Adrenal gland (tissue), 9 donors: ENCODE measurements at regions not wholly inside any gene's neighbourhood (a gene's known extent, or its start where the extent isn't known, plus 50 kb on each side); places are given as distances from the start of the nearest gene placed in this dataset.
"Not testable (repeated sequence)": the region's sequence is repeated elsewhere in the genome, so short reads cannot be mapped to it uniquely, and the experiment has no call there.

Source experiments
- DNase-seq, 7 donors: peaks; one replicate each; pipeline ENCODE4 v3.0.0-alpha.2; 2019 to 2020
- H3K27ac ChIP-seq, 5 donors: fragments of 200-600 bp; sonication (generic) in 4 of 5; 1 replicate in 3 of 5; 2 replicates in 2 of 5; pipeline versions ENCODE4 v1.5.1 to v1.8.0; 2016 to 2020; ENCODE audit warnings: mild to moderate bottlenecking in 1 of 5
- H3K27me3 ChIP-seq: fragments of 200-600 bp; 2 replicates; pipeline ENCODE4 v1.8.0; 2021
- H3K36me3 ChIP-seq, 2 donors: fragments of 200-600 bp; replicated peaks in 1 of 2; 1 replicate in 1 of 2; 2 replicates in 1 of 2; pipeline versions ENCODE4 v1.5.1 to v1.8.0; 2018 to 2022
- H3K4me1 ChIP-seq, 2 donors: fragments of 200-600 bp; replicated peaks in 1 of 2; 1 replicate in 1 of 2; 2 replicates in 1 of 2; pipeline versions ENCODE4 v1.5.1 to v1.8.0; 2018 to 2021
- H3K4me3 ChIP-seq, 4 donors: fragments of 200-600 bp; sonication (generic) in 3 of 4; one replicate each; pipeline ENCODE4 v1.5.1; 2016 to 2018
- H3K9me3 ChIP-seq, 3 donors: fragments of 200-600 bp; sonication (generic) in 1 of 3; replicated peaks in 1 of 3; 1 replicate in 2 of 3; 2 replicates in 1 of 3; pipeline versions ENCODE4 v1.5.1 to v1.8.0; 2016 to 2021
- CTCF ChIP-seq, 6 experiments: fragments of 450-650 bp in 4 of 6; fragments of 200-600 bp in 2 of 6; sonication (generic) in 1 of 6; IDR thresholded peaks; 1 replicate in 5 of 6; 2 replicates in 1 of 6; pipeline versions ENCODE4 v1.5.1 to v1.8.0; 2016 to 2021; ENCODE audit warnings: antibody characterized with exemption in 6 of 6, mild to moderate bottlenecking in 2 of 6, moderate library complexity in 1 of 6
- POLR2A ChIP-seq, 2 donors: fragments of 450-650 bp; IDR thresholded peaks; one replicate each; pipeline ENCODE4 v1.6.1; 2017; ENCODE audit warnings: antibody characterized with exemption in 2 of 2, mild to moderate bottlenecking in 2 of 2, moderate library complexity in 1 of 2
- WGBS, 4 donors: extraction: QIAGEN DNeasy Blood & Tissue Kit in 2 of 4; methylation state at CpG; one replicate each; pipeline versions ENCODE4 v1.1.5 to v1.1.7; 2013 to 2017; 5-methylcytosine and 5-hydroxymethylcytosine counted together
- intact Hi-C, 2 donors: fragments of 100-400 bp; cut with DNase I; formaldehyde crosslinking; loops; one replicate each; pipeline versions ENCODE4 v1.14.1 to v1.15.0; 2022 to 2023
- donor health status: healthy with polysubstance abuse.
- donor health status: Bipolar disorder and iron deficiency.
- donor health status: DM: yes; HTN: yes; CAD: no.
- donor health status: DM: no; HTN: no; CAD: no.
- donor health status: DM: no; HTN: no; CAD: no.

- Histone ChIP-seq H3K4me3 (no peak overlapping the region), H3K9me3 (no peaks in the 10 kb centered on the region), H3K27me3 (no peaks in the 10 kb centered on the region), H3K27ac (no peak overlapping the region), H3K36me3 (no peaks in the 10 kb centered on the region), H3K4me1 (no peaks in the 10 kb centered on the region)
- intact Hi-C loops: no loop called here
- 42 to 61% (median 50%) methylated on average over 2 of the region's 2 CpGs for WGBS, 4 donors
- TF ChIP-seq POLR2A (IDR thresholded peaks at IDR 0.05) (no peak), CTCF (IDR thresholded peaks at IDR 0.05) (no peak)
- DNase-seq: no peak
Observed at GRCh38 chr14:38047195-38047902, 160.4 kb upstream of the SSTR1 start.

- Histone ChIP-seq H3K27me3 (no peaks in the 10 kb centered on the region), H3K36me3 (no peaks in the 10 kb centered on the region), H3K4me3 (no peak overlapping the region), H3K4me1 (no peaks in the 10 kb centered on the region), H3K27ac (no peak overlapping the region), H3K9me3 (no peaks in the 10 kb centered on the region)
- TF ChIP-seq POLR2A (IDR thresholded peaks at IDR 0.05) (no peak), CTCF (IDR thresholded peaks at IDR 0.05) (no peak)
- intact Hi-C loops: no loop called here
- no peak for DNase-seq
Observed at GRCh38 chr14:38053666-38054065, 154.0 kb upstream of the SSTR1 start.

- TF ChIP-seq POLR2A (IDR thresholded peaks at IDR 0.05) (no peak), CTCF (IDR thresholded peaks at IDR 0.05) (no peak)
- DNase-seq: no peak
- Histone ChIP-seq H3K4me1 (no peaks in the 10 kb centered on the region), H3K4me3 (no peak overlapping the region), H3K27ac (no peak overlapping the region), H3K9me3 (no peaks in the 10 kb centered on the region), H3K36me3 (no peaks in the 10 kb centered on the region), H3K27me3 (no peaks in the 10 kb centered on the region)
- intact Hi-C loops: no loop called here
- WGBS, 4 donors: 62 to 79% (median 73%) methylated on average over 2 of the region's 2 CpGs
Observed at GRCh38 chr14:38056270-38056669, 151.4 kb upstream of the SSTR1 start.

GRCh38 chr14:38062223-38062622, 145.5 kb upstream of the SSTR1 start:
- DNase-seq, H3K4me1 ChIP-seq, H3K9me3 ChIP-seq, intact Hi-C loops, H3K36me3 ChIP-seq, H3K4me3 ChIP-seq, H3K27ac ChIP-seq, H3K27me3 ChIP-seq: not testable (repeated sequence)
- WGBS, 4 donors: 86 to 94% (median 90%) methylated on average over 2 of the region's 2 CpGs

GRCh38 chr14:38063711-38064320, 143.9 kb upstream of the SSTR1 start:
- TF ChIP-seq POLR2A (IDR thresholded peaks at IDR 0.05) (no peak), CTCF (IDR thresholded peaks at IDR 0.05) (no peak)
- H3K27ac ChIP-seq: no peak overlapping the region
- no peaks in the 10 kb centered on the region for H3K27me3 ChIP-seq
- H3K4me3 ChIP-seq: no peak overlapping the region
- no peaks in the 10 kb centered on the region for H3K4me1 ChIP-seq
- WGBS, 4 donors: 61 to 68% (median 62%) methylated on average over 2 of the region's 2 CpGs
- intact Hi-C loops: no loop called here
- no peak for DNase-seq
- H3K36me3 ChIP-seq: no peaks in the 10 kb centered on the region
- no peaks in the 10 kb centered on the region for H3K9me3 ChIP-seq
